Left lung (tissue), 4 donors: ENCODE measurements at regions not wholly inside any gene's neighbourhood (a gene's known extent, or its start where the extent isn't known, plus 50 kb on each side); places are given as distances from the start of the nearest gene placed in this dataset.

Experiments
- ATAC-seq: fragments of 200-7000 bp; cut with Tn5 transposase; one replicate; pipeline ENCODE4 v1.9.1; 2020; ENCODE audit warnings: moderate library complexity
- DNase-seq, 4 donors: peaks; one replicate each; pipeline ENCODE4 v3.0.0-alpha.2; 2013 to 2020
- H3K27ac ChIP-seq, 2 donors: fragments of 200-600 bp; sonication (generic) in 1 of 2; one replicate each; pipeline versions ENCODE4 v1.5.0 to v1.8.0; 2020 to 2021
- H3K27me3 ChIP-seq, 2 donors: fragments of 200-600 bp; sonication (generic) in 1 of 2; one replicate each; pipeline versions ENCODE4 v1.5.0 to v1.8.0; 2020 to 2021
- H3K36me3 ChIP-seq, 2 donors: fragments of 200-600 bp; sonication (generic) in 1 of 2; one replicate each; pipeline versions ENCODE4 v1.5.0 to v1.8.0; 2020 to 2021
- H3K4me1 ChIP-seq, 2 donors: fragments of 200-600 bp; one replicate each; pipeline ENCODE4 v1.8.0; 2021
- H3K4me3 ChIP-seq, 2 donors: fragments of 200-600 bp; sonication (generic) in 1 of 2; one replicate each; pipeline versions ENCODE4 v1.5.0 to v1.8.0; 2020 to 2021; ENCODE audit warnings: mild to moderate bottlenecking in 1 of 2
- H3K9me3 ChIP-seq, 2 donors: fragments of 200-600 bp; sonication (generic) in 1 of 2; one replicate each; pipeline versions ENCODE4 v1.5.0 to v1.8.0; 2020 to 2021
- intact Hi-C, 2 donors: fragments of 100-400 bp; cut with DNase I; formaldehyde crosslinking; loops; one replicate each; pipeline versions ENCODE4 v1.11.2 to v1.14.2; 2022
- TF ChIP-seq, protein P1 (sequence below), 2 donors: fragments of 200-600 bp; sonication (generic) in 1 of 2; IDR thresholded peaks; one replicate each; pipeline versions ENCODE4 v1.5.0 to v1.8.0; 2021; ENCODE audit warnings: antibody characterized with exemption in 2 of 2
- donor health status: DM: no; HTN: yes; CAD: no.
- donor health status: DM: no; HTN: no; CAD: no.

DNA sequence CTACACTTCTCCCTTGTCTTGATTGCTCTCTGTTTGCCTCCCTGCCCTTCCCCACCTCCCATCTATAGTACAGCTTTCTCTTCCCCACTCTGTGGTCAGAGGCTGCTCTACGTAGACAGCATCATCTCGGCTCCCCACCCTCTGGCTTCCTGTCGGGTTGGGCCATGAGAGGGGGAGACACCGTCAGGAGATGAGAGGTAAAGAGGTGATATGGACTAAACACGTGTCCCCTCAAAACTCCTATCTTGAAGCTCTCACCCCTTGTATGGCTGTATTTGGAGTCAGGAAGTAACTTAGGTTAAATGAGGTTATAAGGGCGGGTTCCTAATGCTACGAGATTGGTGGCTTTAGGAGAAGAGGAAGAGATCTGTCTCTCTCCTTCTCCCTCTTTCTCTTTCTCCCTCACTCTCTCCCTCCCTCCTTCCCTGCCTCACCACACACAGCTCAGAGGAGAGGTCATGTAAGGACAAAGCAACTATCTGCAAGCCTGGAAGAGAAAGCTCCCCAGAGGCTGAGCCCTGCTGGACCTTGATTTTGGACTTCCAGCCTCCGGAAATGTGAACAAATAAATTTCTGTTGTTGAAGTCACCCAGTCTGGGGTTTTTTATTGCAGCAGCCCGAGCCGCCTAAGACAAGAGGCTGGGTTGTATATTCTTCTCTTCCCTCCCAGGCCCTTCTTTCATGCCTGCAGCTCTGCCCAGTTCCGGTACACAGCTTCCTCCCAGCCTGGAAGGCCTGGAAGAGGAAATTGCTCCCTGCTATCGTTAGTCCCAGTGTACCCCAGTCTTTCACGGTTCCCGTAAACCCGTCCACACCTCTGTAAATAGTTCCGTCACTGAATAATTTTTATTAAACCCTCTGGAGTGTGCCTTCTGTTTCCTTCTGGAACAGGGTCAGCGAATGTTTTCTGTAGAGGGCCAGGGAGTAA lies 138.0 kb downstream of the AKAIN1 start:
- Histone ChIP-seq H3K27me3 (no peaks in the 10 kb centered on the region), H3K9me3 (no peaks in the 10 kb centered on the region), H3K36me3 (no peaks in the 10 kb centered on the region), H3K4me1 (peaks cover 0 to 11% of the 10 kb centered on the region in 2 donors), H3K27ac (no peak overlapping the region), H3K4me3 (no peak overlapping the region)
- intact Hi-C loops = loop anchor here in 1 of 2 donors (10.0 kb wide), 1 partner anchor 954 kb away; no protein-coding TSS in a partner anchor
- ATAC-seq = peak; percentile 30
- no peak for DNase-seq
- TF ChIP-seq, protein P1, sequence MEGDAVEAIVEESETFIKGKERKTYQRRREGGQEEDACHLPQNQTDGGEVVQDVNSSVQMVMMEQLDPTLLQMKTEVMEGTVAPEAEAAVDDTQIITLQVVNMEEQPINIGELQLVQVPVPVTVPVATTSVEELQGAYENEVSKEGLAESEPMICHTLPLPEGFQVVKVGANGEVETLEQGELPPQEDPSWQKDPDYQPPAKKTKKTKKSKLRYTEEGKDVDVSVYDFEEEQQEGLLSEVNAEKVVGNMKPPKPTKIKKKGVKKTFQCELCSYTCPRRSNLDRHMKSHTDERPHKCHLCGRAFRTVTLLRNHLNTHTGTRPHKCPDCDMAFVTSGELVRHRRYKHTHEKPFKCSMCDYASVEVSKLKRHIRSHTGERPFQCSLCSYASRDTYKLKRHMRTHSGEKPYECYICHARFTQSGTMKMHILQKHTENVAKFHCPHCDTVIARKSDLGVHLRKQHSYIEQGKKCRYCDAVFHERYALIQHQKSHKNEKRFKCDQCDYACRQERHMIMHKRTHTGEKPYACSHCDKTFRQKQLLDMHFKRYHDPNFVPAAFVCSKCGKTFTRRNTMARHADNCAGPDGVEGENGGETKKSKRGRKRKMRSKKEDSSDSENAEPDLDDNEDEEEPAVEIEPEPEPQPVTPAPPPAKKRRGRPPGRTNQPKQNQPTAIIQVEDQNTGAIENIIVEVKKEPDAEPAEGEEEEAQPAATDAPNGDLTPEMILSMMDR (IDR thresholded peaks at IDR 0.05) = no peak

DNA sequence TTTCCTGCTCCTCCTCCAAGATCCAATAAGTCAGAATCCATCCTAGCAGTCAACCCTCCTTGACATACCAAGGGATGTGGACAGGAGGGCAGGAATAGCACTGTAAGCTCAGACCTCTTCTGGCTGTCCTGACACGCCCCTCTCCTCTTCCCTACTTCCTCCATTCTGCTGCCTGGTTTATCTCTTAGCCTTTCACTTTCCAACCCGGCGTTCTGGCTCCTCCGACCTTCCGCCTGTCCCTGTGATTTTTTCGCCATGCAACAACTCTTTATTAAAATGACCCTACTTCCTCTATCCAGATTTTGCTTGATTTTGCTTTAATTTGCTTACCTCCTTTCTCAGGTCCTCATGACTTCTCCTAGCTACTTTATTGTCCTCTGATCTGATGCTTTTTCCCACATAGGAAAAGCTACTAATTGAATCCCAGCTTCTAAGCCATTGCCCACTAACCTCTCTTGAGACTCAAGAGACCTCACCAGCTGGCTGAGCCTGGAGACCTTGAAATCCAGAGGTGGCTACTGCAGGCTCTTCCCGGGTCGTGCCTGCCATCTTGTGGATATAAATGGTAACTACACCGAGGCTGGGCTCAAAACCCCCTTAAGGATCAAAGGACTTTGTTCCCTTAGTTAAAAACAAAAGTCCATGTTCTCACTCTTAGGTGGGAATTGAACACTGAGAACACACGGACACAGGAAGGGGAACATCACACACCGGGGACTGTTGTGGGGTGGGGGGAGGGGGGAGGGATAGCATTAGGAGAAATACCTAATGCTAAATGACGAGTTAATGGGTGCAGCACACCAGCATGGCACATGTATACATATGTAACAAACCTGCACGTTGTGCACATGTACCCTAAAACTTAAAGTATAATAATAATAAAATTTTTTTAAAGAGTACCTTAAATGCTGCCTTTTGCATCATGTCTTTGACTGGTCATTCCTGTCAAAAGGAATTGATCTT lies 139.4 kb downstream of the AKAIN1 start:
- intact Hi-C loops = loop anchor here in 1 of 2 donors (10.0 kb wide), 1 partner anchor 953 kb away; no protein-coding TSS in a partner anchor
- ATAC-seq (peak; percentile 98), DNase-seq (peak in 3 of 4 donors; percentile 34 to 66 (median 49))
- Histone ChIP-seq H3K27ac (no peak overlapping the region), H3K27me3 (no peaks in the 10 kb centered on the region), H3K9me3 (no peaks in the 10 kb centered on the region), H3K4me3 (no peak overlapping the region), H3K36me3 (no peaks in the 10 kb centered on the region), H3K4me1 (peaks cover 0 to 11% of the 10 kb centered on the region in 2 donors)
- TF ChIP-seq, protein P1 (IDR thresholded peaks at IDR 0.05) = peak; percentile 66 to 75

DNA sequence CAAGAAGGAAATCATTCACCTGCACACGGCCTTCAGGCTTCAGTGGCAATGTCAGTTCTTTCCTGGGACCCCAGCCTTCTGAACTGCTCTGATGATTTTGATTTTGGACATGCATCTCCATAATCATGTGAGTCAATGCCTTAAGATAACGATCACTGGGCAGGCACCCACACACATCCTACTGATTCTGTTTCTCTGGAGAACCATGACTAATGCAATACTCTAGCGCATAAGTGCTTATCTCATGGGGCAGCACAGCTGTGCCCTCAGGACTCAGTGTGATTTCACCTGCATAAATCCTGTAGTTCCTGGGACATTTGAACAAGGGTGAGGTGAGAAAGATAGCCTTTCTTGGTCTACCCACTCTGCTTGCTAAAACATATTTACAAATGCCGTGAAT lies 144.6 kb downstream of the AKAIN1 start:
- no peaks in the 10 kb centered on the region for H3K9me3 ChIP-seq
- H3K4me3 ChIP-seq = no peak overlapping the region
- TF ChIP-seq, protein P1 (IDR thresholded peaks at IDR 0.05) = no peak
- no peaks in the 10 kb centered on the region for H3K36me3 ChIP-seq
- intact Hi-C loops = loop anchor here in 1 of 2 donors (10.0 kb wide), 1 partner anchor 948 kb away; no protein-coding TSS in a partner anchor
- no peak for ATAC-seq
- no peak for DNase-seq
- H3K27ac ChIP-seq = no peak overlapping the region
- no peaks in the 10 kb centered on the region for H3K4me1 ChIP-seq
- no peaks in the 10 kb centered on the region for H3K27me3 ChIP-seq

DNA sequence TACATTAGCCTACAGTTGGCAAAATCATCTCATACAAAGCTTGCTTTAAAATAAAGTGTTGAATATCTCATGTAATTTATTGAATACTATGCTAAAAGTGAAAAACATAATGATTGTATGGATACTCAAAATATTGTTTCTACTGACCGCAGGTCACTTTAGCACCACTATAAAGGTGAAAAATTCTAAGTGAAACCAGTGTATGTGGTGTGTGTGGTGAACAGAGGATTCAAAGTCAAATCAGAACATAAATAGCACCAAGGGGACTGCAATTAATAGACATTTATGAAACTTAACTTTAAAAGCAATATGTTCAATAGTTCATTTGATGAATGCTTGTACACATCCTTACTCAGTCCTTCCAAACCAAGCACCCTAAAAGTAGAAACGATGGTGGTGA lies 145.8 kb downstream of the AKAIN1 start:
- intact Hi-C loops = loop anchor here in 1 of 2 donors (10.0 kb wide), 1 partner anchor 946 kb away; no protein-coding TSS in a partner anchor

More for the DNA sequence above, 145.8 kb downstream of the AKAIN1 start:
- ATAC-seq (no peak), DNase-seq (no peak)
- H3K27me3 ChIP-seq = no peaks in the 10 kb centered on the region
- no peaks in the 10 kb centered on the region for H3K36me3 ChIP-seq
- H3K9me3 ChIP-seq = no peaks in the 10 kb centered on the region
- no peak overlapping the region for H3K27ac ChIP-seq
- no peak overlapping the region for H3K4me3 ChIP-seq
- H3K4me1 ChIP-seq = no peaks in the 10 kb centered on the region
- TF ChIP-seq, protein P1 (IDR thresholded peaks at IDR 0.05) = no peak
